DOHH2 (cell line): ENCODE measurements at regions not wholly inside any gene's neighbourhood (a gene's known extent, or its start where the extent isn't known, plus 50 kb on each side); places are given as distances from the start of the nearest gene placed in this dataset.

Experiments
- H3F3A ChIP-seq: fragments of 200-600 bp; sonication (generic), shearing (Covaris generic); 2 replicates; pipeline ENCODE4 v1.6.0; 2016; ENCODE audit warnings: antibody characterized with exemption, mild to moderate bottlenecking; ENCODE audit not compliant: control insufficient read depth, insufficient read depth
- H3K27ac ChIP-seq: fragments of 200-600 bp; sonication (generic); 2 replicates; pipeline ENCODE4 v1.5.1; 2014; ENCODE audit warnings: low read depth, mild to moderate bottlenecking, low read length, moderate library complexity
- H3K27me3 ChIP-seq: fragments of 200-600 bp; sonication (generic); 2 replicates; pipeline ENCODE4 v1.6.1; 2014; ENCODE audit warnings: mild to moderate bottlenecking, low read length, mixed read lengths; ENCODE audit not compliant: control insufficient read depth
- H3K36me3 ChIP-seq: fragments of 200-600 bp; sonication (generic); 2 replicates; pipeline ENCODE4 v1.6.1; 2014; ENCODE audit warnings: mild to moderate bottlenecking, low read length, moderate library complexity, mixed read lengths; ENCODE audit not compliant: control insufficient read depth
- H3K4me1 ChIP-seq: fragments of 200-600 bp; sonication (generic); 2 replicates; pipeline ENCODE4 v1.6.1; 2014; ENCODE audit warnings: mild to moderate bottlenecking, low read length, mixed read lengths; ENCODE audit not compliant: control insufficient read depth
- H3K4me2 ChIP-seq: fragments of 200-600 bp; sonication (generic); 2 replicates; pipeline ENCODE4 v1.6.0; 2014; ENCODE audit warnings: mild to moderate bottlenecking, low read length, moderate library complexity
- H3K4me3 ChIP-seq: fragments of 200-600 bp; sonication (generic); 2 replicates; pipeline ENCODE4 v1.5.1; 2014; ENCODE audit warnings: mild to moderate bottlenecking, low read length, mixed read lengths
- H3K79me2 ChIP-seq: fragments of 200-600 bp; sonication (generic); 2 replicates; pipeline ENCODE4 v1.6.1; 2014; ENCODE audit warnings: mild to moderate bottlenecking, low read length, mixed read lengths; ENCODE audit not compliant: control insufficient read depth
- H3K9me2 ChIP-seq: fragments of 200-600 bp; sonication (generic); replicated peaks from 2 replicates; pipeline ENCODE4 v1.6.1; 2014; ENCODE audit warnings: mild to moderate bottlenecking, low read length, mixed read lengths; ENCODE audit not compliant: control insufficient read depth
- H3K9me3 ChIP-seq: fragments of 200-600 bp; sonication (generic); 2 replicates; pipeline ENCODE4 v1.6.1; 2014; ENCODE audit warnings: antibody characterized with exemption, low read length, mixed read lengths; ENCODE audit not compliant: control insufficient read depth, insufficient read depth
- H4K20me1 ChIP-seq: fragments of 200-600 bp; sonication (generic); 2 replicates; pipeline ENCODE4 v1.6.0; 2014; ENCODE audit warnings: low read depth, mild to moderate bottlenecking, antibody characterized with exemption, low read length, moderate library complexity; ENCODE audit not compliant: control insufficient read depth, insufficient read depth
- EZH2phosphoT487 ChIP-seq: fragments of 200-600 bp; sonication (generic); IDR thresholded peaks from 2 replicates; pipeline ENCODE4 v1.6.1; 2017; ENCODE audit warnings: borderline replicate concordance, mild to moderate bottlenecking, antibody characterized with exemption, low read length, moderate library complexity, mixed read lengths
- TF ChIP-seq, protein P1 (sequence below): fragments of 200-600 bp; sonication (generic); IDR thresholded peaks from one replicate; pipeline ENCODE4 v1.5.1; 2014; ENCODE audit warnings: antibody characterized with exemption, mild to moderate bottlenecking, low read depth, low read length; ENCODE audit not compliant: poor library complexity, severe bottlenecking

DNA sequence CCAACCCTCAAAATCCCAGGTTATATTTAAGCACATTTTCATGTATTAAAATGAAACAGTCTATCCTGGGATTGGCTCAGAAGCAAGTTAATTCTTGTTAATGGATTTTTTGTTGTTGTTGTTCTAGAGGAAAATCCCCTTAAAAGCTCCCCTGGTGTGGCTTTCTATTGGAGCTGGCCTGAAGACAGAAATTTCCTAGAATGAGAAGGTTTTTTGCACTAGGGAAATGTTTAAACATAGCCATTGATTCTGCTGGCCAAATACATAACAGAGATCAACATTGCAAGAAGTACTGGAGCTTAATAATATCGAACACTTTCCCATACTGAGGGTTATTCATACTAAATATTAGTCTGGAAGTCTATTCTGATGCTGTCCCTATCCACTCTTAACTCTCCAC, 148.8 kb upstream of the PCDH18 start:
- Histone ChIP-seq H3K9me2 (no peaks in the 10 kb centered on the region), H4K20me1 (no peaks in the 10 kb centered on the region), H3K4me2 (no peak overlapping the region), H3K27me3 (no peaks in the 10 kb centered on the region), H3K4me1 (no peaks in the 10 kb centered on the region), H3K9me3 (no peaks in the 10 kb centered on the region), H3K36me3 (no peaks in the 10 kb centered on the region), H3F3A (no peaks in the 10 kb centered on the region), H3K27ac (no peak overlapping the region), H3K4me3 (no peak overlapping the region), H3K79me2 (no peaks in the 10 kb centered on the region)
- TF ChIP-seq, protein P1, sequence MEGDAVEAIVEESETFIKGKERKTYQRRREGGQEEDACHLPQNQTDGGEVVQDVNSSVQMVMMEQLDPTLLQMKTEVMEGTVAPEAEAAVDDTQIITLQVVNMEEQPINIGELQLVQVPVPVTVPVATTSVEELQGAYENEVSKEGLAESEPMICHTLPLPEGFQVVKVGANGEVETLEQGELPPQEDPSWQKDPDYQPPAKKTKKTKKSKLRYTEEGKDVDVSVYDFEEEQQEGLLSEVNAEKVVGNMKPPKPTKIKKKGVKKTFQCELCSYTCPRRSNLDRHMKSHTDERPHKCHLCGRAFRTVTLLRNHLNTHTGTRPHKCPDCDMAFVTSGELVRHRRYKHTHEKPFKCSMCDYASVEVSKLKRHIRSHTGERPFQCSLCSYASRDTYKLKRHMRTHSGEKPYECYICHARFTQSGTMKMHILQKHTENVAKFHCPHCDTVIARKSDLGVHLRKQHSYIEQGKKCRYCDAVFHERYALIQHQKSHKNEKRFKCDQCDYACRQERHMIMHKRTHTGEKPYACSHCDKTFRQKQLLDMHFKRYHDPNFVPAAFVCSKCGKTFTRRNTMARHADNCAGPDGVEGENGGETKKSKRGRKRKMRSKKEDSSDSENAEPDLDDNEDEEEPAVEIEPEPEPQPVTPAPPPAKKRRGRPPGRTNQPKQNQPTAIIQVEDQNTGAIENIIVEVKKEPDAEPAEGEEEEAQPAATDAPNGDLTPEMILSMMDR: no peak
- TF ChIP-seq EZH2phosphoT487: no peak

DNA sequence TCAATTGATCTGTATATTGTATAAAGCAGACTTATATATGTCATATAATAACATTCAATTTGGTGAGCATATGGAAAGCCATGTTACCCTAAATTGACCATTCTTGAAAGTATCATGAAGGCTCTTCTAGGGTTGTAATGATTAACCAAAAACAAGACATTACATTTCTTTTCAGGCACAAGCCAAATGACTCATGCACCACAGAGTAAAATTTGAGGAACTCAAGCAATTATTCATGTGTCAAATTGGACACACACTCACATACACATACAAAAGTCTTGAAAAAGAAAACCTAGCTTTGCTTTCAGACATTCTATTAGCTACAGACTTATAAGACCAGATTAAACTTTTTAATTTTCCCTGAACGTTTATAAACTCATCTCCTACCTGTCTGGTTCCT, 146.5 kb upstream of the PCDH18 start:
- H4K20me1 ChIP-seq: no peaks in the 10 kb centered on the region
- no peaks in the 10 kb centered on the region for H3K9me3 ChIP-seq
- H3K4me3 ChIP-seq: no peak overlapping the region
- H3K9me2 ChIP-seq: no peaks in the 10 kb centered on the region
- no peak overlapping the region for H3K27ac ChIP-seq
- H3K4me2 ChIP-seq: no peak overlapping the region
- H3F3A ChIP-seq: no peaks in the 10 kb centered on the region
- H3K79me2 ChIP-seq: no peaks in the 10 kb centered on the region
- H3K36me3 ChIP-seq: no peaks in the 10 kb centered on the region
- H3K4me1 ChIP-seq: no peaks in the 10 kb centered on the region
- TF ChIP-seq EZH2phosphoT487: no peak
- TF ChIP-seq, protein P1: no peak
- H3K27me3 ChIP-seq: no peaks in the 10 kb centered on the region

DNA sequence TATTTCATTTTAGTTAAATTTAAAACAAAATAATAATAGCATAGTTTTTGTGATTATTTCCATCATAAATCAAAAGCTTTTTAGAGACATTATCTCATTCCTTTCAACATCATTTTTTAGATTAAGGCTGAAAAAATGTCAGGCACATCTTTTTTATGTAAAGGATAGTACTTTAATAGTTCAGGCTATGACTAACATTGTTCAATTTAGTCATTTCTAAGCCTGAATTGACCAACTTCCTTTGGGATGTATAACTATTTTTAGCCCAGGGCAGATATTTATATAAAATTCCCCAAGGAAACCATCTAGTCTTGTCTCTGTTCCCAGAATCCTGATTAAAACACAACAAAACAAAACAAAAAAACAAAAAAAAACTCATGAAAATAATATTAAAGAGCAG, 145.6 kb upstream of the PCDH18 start:
- Histone ChIP-seq H4K20me1 (no peaks in the 10 kb centered on the region), H3K4me1 (no peaks in the 10 kb centered on the region), H3K4me2 (no peak overlapping the region), H3K27ac (no peak overlapping the region), H3K79me2 (no peaks in the 10 kb centered on the region), H3K4me3 (no peak overlapping the region), H3K36me3 (no peaks in the 10 kb centered on the region), H3K9me2 (no peaks in the 10 kb centered on the region), H3F3A (no peaks in the 10 kb centered on the region), H3K27me3 (no peaks in the 10 kb centered on the region), H3K9me3 (no peaks in the 10 kb centered on the region)
- TF ChIP-seq, protein P1: no peak
- no peak for TF ChIP-seq EZH2phosphoT487
